GM12875 (cell line): ENCODE measurements at regions not wholly inside any gene's neighbourhood (a gene's known extent, or its start where the extent isn't known, plus 50 kb on each side); places are given as distances from the start of the nearest gene placed in this dataset.

Experiments
- H3K4me3 ChIP-seq: one replicate; pipeline ENCODE4 v1.5.1; 2011; ENCODE audit warnings: low read depth, low read length, control low read depth
- TF ChIP-seq, protein P1 (sequence below): IDR thresholded peaks from 2 replicates; pipeline ENCODE4 v1.5.1; 2011; ENCODE audit warnings: low read depth, mild to moderate bottlenecking, control low read depth, inconsistent platforms, low read length, moderate library complexity, borderline replicate concordance; ENCODE audit not compliant: insufficient read depth

DNA sequence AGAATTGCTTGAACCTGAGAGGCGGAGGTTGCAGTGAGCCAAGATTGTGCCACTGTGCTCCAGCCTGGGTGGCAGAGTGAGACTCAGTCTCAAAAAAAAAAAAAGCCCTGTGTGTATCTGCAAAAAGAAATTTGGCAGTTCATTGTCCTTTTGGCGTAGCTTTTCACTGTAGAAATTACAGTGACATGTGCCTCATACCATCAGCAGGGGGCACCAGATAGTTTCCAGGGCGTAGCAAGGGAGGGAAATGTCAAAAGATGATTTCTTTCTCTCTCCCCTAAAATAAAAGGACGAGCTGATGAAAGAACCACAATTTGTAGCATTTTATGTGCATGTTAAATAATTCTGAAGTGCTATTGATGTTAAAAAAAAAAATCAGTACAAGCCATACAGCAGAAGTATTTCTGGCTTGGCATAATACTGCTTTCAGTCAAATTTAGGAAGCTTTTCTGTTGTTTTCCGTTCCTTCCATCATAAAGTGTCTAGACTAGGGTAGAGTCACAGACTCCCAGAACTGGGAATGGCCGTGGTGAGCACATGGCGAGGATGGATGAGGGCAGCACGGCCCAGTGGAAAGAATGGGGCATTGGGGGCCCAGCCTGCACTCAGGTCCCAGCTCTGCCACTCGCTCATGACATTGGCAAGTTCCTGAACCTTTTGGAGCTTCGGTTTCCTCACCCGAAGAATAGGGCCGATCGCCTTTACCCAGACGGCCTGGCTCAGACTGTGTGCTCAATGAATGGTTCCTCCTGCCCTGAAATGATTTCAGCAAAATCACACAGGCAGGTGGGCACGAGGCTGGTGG is 59.8 kb upstream of the RPH3AL start:
- no peak overlapping the region for H3K4me3 ChIP-seq
- TF ChIP-seq, protein P1, sequence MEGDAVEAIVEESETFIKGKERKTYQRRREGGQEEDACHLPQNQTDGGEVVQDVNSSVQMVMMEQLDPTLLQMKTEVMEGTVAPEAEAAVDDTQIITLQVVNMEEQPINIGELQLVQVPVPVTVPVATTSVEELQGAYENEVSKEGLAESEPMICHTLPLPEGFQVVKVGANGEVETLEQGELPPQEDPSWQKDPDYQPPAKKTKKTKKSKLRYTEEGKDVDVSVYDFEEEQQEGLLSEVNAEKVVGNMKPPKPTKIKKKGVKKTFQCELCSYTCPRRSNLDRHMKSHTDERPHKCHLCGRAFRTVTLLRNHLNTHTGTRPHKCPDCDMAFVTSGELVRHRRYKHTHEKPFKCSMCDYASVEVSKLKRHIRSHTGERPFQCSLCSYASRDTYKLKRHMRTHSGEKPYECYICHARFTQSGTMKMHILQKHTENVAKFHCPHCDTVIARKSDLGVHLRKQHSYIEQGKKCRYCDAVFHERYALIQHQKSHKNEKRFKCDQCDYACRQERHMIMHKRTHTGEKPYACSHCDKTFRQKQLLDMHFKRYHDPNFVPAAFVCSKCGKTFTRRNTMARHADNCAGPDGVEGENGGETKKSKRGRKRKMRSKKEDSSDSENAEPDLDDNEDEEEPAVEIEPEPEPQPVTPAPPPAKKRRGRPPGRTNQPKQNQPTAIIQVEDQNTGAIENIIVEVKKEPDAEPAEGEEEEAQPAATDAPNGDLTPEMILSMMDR = peak; percentile 61; the same call in 1 of the 2 replicates

GRCh38 chr17:411421-412120 is 59.0 kb upstream of the RPH3AL start:
- TF ChIP-seq, protein P1 = no peak
- H3K4me3 ChIP-seq = no peak overlapping the region

DNA sequence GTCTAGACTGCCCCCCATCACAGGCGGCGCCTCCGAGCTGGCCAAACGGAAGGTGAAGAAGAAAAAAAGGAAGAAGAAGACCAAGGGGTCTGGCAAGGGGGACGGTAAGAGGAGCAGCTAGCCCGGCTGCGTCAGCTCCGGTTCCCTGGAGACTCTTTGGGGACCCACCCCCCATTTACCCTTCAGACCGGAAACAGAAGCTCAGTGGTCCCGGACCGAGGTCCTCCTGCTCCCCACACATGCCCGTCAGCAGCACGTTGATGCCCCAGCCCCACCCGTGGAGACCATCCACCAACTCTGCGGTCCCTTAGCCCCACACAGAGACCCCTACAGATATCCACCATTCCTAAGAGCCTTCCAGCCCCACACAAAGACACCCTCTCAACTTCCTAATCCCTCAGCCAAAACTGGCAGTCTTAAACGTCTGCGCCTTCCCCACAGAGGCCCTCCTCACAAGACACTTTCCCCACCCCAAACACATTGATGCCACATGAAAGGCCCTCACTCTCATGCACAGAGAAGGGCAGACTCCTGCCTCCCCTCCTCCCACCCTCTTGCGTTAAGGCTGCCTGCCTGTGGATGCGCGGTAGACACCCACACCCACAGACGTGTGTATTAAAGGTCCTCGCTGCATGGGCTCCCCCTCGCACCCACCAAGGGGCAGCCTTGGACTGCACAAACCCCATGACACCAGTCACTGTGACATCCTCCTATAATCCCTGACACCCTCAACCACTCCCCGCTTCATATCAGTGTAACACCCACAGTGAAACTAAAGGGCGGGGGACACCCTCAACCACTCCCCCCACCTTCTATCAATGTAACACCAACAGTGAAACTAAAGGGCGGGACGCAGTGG is 58.2 kb upstream of the RPH3AL start:
- H3K4me3 ChIP-seq = peak overlapping the region; percentile 74
- TF ChIP-seq, protein P1 = no peak

DNA sequence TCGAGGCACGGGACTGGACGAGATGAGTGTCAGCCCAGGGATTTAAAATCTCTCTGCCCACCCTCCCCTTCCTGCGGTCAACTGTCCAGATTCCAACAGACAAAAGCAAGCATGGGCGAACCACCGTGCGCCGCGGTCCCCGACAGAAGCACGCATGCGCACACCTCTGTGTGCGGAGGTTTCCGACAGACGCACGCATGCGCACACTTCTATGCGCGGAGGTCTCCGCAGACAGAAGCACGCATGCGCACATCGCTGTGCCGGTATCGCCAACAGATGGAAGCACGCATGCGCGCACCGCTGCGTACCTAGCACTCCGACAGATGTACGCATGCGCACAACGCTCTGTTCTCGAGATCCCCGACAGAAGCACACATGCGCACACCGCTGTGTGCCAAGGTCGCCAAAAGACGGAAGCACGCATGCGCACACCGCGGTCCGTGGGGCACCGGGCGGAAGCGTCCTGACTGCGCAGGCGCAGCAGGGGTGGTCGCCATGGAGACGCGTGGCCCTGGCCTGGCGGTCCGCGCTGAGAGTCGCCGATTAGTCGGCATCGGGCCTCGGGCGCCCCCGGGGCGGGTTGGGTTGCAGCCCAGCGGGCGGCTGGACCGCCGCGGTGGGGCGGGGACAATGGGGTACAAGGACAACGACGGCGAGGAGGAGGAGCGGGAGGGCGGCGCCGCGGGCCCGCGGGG is 57.4 kb upstream of the RPH3AL start:
- H3K4me3 ChIP-seq = peak overlapping the region; percentile 74
- TF ChIP-seq, protein P1 = no peak

DNA sequence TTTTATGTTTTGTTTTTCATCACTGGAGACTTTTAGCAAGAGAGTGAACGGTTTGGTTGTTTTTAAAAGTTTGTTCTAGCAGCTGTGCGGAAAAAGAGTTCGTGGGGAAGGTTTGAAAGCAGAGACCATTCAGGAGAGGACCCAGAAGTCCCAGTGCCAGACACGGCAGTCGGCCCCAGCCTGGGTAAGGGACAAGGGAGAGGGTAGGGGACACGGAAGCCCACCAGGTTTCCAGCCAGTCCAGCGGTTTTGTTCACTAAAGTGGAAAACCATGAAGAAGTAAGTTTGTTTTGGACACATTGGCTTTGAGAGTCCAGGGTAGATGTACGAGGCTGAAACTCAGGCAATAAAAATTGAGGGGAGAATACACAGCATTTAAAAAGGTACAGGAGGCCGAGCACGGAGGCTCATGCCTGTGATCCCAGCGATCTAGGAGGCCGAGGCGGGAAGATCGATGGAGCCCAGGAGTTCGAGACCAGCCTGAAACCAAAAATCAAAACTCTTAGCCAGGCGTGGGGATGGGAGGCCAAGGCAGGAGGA is 56.8 kb upstream of the RPH3AL start:
- TF ChIP-seq, protein P1 = no peak
- peak overlapping the region; percentile 56 for H3K4me3 ChIP-seq

GRCh38 chr17:404703-405102 is 52.1 kb upstream of the RPH3AL start:
- TF ChIP-seq, protein P1 = no peak
- no peak overlapping the region for H3K4me3 ChIP-seq
